ENCODE measurements at regions not wholly inside any gene's neighbourhood (a gene's known extent, or its start where the extent isn't known, plus 50 kb on each side); places are given as distances from the start of the nearest gene placed in this dataset.

DNA sequence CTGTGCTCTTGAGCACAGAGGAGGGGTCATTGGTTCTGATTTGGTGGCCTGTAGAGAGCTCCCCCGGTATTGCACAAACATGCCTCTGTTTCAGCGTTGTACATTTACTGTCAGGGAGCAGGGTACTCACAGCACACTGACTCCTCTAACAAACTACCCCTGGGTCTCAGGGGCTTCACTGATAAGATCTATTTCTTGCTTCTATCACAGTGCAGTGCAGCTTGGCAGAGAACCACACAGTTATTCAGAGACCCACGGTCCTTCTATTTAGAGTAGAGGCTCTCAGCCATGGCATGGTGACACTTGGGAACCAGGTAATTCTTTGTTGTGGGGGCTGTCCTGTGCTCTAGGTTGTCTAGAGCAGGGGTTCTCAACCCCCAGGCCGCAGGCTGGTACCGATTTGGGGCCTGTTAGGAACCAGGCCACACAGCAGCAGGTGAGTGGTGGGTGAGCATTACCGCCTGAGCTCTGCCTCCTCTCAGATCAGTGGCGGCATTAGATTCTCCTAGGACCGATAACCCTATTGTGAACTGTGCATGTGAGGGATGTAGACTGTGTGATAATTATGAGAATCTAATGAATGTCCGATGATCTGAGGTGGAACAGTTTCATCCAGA is 133.4 kb upstream of the MYCN start:
- intact Hi-C loops (cut with DNase I; ENCODE audit: low total_unique reads), result no loop called here
- Histone ChIP-seq H3K4me3 (no peak overlapping the region), H3K27me3 (no peaks in the 10 kb centered on the region), H3K9me3 (no peaks in the 10 kb centered on the region), H3K27ac (no peak overlapping the region), H3K36me3 (no peaks in the 10 kb centered on the region), H3K4me1 (no peaks in the 10 kb centered on the region)
- no peak for DNase-seq
- 88 to 93% (median 91%) methylated on average over 9 of the region's 9 CpGs for WGBS, 5 donors
- TF ChIP-seq POLR2AphosphoS5 (IDR thresholded peaks at IDR 0.05), result no peak
- TF ChIP-seq POLR2A (IDR thresholded peaks at IDR 0.05), result no peak
- TF ChIP-seq EP300 (IDR thresholded peaks at IDR 0.05), result no peak
- TF ChIP-seq, protein P1, sequence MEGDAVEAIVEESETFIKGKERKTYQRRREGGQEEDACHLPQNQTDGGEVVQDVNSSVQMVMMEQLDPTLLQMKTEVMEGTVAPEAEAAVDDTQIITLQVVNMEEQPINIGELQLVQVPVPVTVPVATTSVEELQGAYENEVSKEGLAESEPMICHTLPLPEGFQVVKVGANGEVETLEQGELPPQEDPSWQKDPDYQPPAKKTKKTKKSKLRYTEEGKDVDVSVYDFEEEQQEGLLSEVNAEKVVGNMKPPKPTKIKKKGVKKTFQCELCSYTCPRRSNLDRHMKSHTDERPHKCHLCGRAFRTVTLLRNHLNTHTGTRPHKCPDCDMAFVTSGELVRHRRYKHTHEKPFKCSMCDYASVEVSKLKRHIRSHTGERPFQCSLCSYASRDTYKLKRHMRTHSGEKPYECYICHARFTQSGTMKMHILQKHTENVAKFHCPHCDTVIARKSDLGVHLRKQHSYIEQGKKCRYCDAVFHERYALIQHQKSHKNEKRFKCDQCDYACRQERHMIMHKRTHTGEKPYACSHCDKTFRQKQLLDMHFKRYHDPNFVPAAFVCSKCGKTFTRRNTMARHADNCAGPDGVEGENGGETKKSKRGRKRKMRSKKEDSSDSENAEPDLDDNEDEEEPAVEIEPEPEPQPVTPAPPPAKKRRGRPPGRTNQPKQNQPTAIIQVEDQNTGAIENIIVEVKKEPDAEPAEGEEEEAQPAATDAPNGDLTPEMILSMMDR (IDR thresholded peaks at IDR 0.05), result no peak

DNA sequence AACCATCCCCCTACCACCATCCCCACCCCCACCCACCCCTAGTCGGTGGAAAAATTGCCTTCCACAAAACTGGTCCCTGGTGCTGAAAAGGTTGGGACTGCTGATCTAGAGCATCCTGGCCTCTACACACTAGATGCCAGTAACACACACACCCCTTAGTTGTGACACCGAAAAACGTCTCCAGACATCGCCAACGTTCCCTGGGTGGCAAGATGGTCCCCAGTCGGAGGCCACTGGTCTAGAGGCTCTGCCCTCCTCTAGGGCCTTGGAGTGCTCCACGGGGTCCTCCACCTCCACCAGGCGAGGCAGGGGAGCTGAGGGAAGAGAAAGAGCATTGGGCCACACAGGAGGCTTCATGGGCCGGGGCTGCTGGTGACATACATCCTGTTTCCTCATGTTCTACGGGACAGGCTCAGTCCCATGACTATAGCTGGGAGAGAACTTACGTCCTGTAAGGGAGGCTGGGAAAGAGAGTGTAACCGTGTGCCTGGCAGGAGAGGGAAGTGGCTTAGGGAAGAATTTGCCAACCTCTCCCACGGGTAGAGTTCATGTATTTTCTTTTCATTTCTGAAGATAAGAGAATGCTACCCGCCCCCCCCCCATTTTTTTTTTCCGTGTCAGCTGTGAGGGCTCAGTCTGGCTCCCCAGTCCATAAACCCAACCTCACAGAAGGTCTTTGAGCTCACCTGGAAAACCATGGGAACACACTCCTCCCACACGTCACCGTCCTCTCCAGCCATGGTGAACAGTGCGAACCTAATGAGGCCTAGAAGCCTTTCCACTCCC is 132.7 kb upstream of the MYCN start:
- TF ChIP-seq POLR2AphosphoS5 (IDR thresholded peaks at IDR 0.05), result no peak
- Histone ChIP-seq H3K4me1 (no peaks in the 10 kb centered on the region), H3K27me3 (no peaks in the 10 kb centered on the region), H3K4me3 (no peak overlapping the region), H3K27ac (no peak overlapping the region), H3K36me3 (no peaks in the 10 kb centered on the region), H3K9me3 (no peaks in the 10 kb centered on the region)
- DNase-seq, result no peak
- 76 to 87% (median 81%) methylated on average over 17 to 18 of the region's 18 CpGs for WGBS, 5 donors
- intact Hi-C loops (cut with DNase I; ENCODE audit: low total_unique reads), result no loop called here

DNA sequence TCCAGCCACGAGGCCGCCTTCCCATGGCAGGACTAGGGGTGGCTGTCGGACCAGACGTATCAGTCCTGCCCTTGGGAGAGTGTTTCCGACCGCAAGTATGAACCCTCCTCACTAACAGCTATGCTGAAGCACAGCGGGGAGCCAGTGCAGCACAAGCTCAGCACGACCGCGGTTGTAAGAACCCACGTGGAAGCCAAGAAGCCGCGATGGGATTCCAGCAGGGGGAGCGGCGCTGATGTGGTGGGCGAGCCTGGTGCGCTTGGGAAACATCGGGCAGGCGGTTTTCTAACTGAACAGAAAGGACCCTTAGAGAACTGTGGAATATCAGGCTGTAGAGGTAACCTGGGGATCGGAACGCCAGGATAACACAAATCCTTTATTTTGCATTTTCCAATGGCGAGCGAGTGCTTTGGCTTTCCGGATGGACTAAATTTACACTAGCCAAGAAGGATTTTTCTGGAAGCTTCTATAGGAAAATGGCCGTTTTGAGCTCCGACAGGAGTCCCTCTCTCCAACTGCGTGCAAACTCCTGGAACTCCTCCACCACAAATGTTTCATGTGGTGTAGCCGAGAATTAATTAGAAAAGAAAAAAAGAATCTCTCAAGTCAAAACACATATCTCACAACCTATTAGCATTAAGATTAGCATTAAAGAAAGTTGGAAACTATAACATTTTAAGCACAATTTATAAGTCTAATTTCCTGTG is 132.0 kb upstream of the MYCN start:
- TF ChIP-seq EP300 (IDR thresholded peaks at IDR 0.05) (no peak), POLR2AphosphoS5 (IDR thresholded peaks at IDR 0.05) (no peak), POLR2A (IDR thresholded peaks at IDR 0.05) (no peak)
- TF ChIP-seq, protein P1 (IDR thresholded peaks at IDR 0.05), result no peak
- H3K9me3 ChIP-seq, result no peaks in the 10 kb centered on the region
- no peaks in the 10 kb centered on the region for H3K4me1 ChIP-seq
- 83 to 87% (median 85%) methylated on average over 28 of the region's 28 CpGs for WGBS, 5 donors
- no peaks in the 10 kb centered on the region for H3K27me3 ChIP-seq
- no peak overlapping the region for H3K27ac ChIP-seq
- intact Hi-C loops (cut with DNase I; ENCODE audit: low total_unique reads), result no loop called here
- H3K4me3 ChIP-seq, result no peak overlapping the region
- DNase-seq, result no peak
- no peaks in the 10 kb centered on the region for H3K36me3 ChIP-seq

DNA sequence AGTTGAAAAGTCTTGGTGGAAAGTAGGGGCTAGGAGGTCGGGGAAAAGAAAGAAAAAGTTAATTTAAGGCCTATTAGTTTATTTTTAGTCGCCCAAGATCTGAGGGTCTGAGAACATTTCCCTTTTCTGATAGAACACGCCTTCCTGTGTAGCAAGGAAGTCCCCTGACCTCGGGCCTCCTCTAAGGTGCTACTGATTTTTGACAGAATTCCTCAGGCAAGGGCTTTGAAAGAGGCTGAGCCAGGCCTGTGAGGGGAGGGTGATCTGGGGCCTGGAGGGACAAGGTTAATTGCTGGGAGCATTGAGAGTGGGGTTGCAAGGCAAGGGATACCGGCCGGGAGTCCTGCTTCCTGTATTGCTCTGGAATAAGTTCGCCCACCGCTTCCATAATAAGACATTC is 131.4 kb upstream of the MYCN start:
- WGBS, 5 donors, result 49 to 68% (median 59%) methylated on average over 7 to 8 of the region's 8 CpGs

More for the DNA sequence above, 131.4 kb upstream of the MYCN start:
- no peaks in the 10 kb centered on the region for H3K4me1 ChIP-seq
- no peaks in the 10 kb centered on the region for H3K27me3 ChIP-seq
- H3K9me3 ChIP-seq, result no peaks in the 10 kb centered on the region
- intact Hi-C loops (cut with DNase I; ENCODE audit: low total_unique reads), result no loop called here
- TF ChIP-seq, protein P1 (IDR thresholded peaks at IDR 0.05), result no peak
- TF ChIP-seq POLR2A (IDR thresholded peaks at IDR 0.05) (no peak), EP300 (IDR thresholded peaks at IDR 0.05) (no peak), POLR2AphosphoS5 (IDR thresholded peaks at IDR 0.05) (no peak)
- no peaks in the 10 kb centered on the region for H3K36me3 ChIP-seq
- DNase-seq, result no peak
- H3K27ac ChIP-seq, result no peak overlapping the region
- no peak overlapping the region for H3K4me3 ChIP-seq
